Right lobe of liver (tissue), 6 donors: ENCODE measurements at regions not wholly inside any gene's neighbourhood (a gene's known extent, or its start where the extent isn't known, plus 50 kb on each side); places are given as distances from the start of the nearest gene placed in this dataset.
A peak's percentile ranks its signal among the peaks of the same experiment; 100 is the strongest.

Experiments used
- ATAC-seq, 4 donors: fragments of 200-7000 bp; cut with Tn5 transposase; one replicate each; pipeline ENCODE4 v1.9.1; 2020; ENCODE audit warnings: mild to moderate bottlenecking in 4 of 4, moderate library complexity in 4 of 4
- DNase-seq, 3 donors: peaks; one replicate each; pipeline ENCODE4 v3.0.0-alpha.2; 2020
- H3K27ac ChIP-seq, 3 donors: fragments of 200-600 bp; one replicate each; pipeline ENCODE4 v1.8.0; 2022
- H3K27me3 ChIP-seq, 2 donors: fragments of 200-600 bp; one replicate each; pipeline ENCODE4 v1.8.0; 2022
- H3K36me3 ChIP-seq, 4 donors: fragments of 200-600 bp; sonication (generic) in 1 of 4; one replicate each; pipeline versions ENCODE4 v1.5.1 to v1.8.0; 2017 to 2022; ENCODE audit warnings: control low read depth in 1 of 4
- H3K4me1 ChIP-seq, 4 donors: fragments of 200-600 bp; sonication (generic) in 1 of 4; one replicate each; pipeline versions ENCODE4 v1.5.1 to v1.8.0; 2017 to 2022; ENCODE audit warnings: control low read depth in 1 of 4
- H3K4me3 ChIP-seq, 3 donors: fragments of 200-600 bp; one replicate each; pipeline ENCODE4 v1.8.0; 2022
- H3K9me3 ChIP-seq, 4 donors: fragments of 200-600 bp; sonication (generic) in 1 of 4; one replicate each; pipeline versions ENCODE4 v1.5.1 to v1.8.0; 2017 to 2022; ENCODE audit warnings: control low read depth in 1 of 4
- CTCF ChIP-seq, 4 donors: fragments of 200-600 bp in 3 of 4; fragments of 450-650 bp in 1 of 4; IDR thresholded peaks; one replicate each; pipeline versions ENCODE4 v1.5.1 to v1.8.0; 2016 to 2022; ENCODE audit warnings: antibody characterized with exemption in 4 of 4, mild to moderate bottlenecking in 2 of 4
- POLR2A ChIP-seq: fragments of 450-650 bp; IDR thresholded peaks from one replicate; pipeline ENCODE4 v1.6.1; 2017; ENCODE audit warnings: antibody characterized with exemption, mild to moderate bottlenecking
- WGBS: methylation state at CpG from one replicate; pipeline ENCODE4 v1.1.6; 2018; ENCODE audit warnings: low coverage, low lambda C conversion rate; ENCODE audit not compliant: insufficient coverage; ENCODE audit errors: missing lambda C conversion rate; 5-methylcytosine and 5-hydroxymethylcytosine counted together
- intact Hi-C, 2 donors: fragments of 100-400 bp; cut with DNase I; formaldehyde crosslinking; loops; one replicate each; pipeline versions ENCODE4 v1.11.2 to v1.14.1; 2022
- donor health status: DM: no; HTN: yes; CAD: no.
- donor health status: DM: no; HTN: no; CAD: no.
- donor health status: DM: no; HTN: no; CAD: no.
- donor health status: DM: no; HTN: yes; CAD: no.
- donor health status: DM: no; HTN: yes; CAD: no.

- no peak for DNase-seq
- Histone ChIP-seq H3K4me3 (no peak overlapping the region), H3K4me1 (no peaks in the 10 kb centered on the region), H3K27me3 (no peaks in the 10 kb centered on the region), H3K36me3 (no peaks in the 10 kb centered on the region), H3K27ac (no peak overlapping the region), H3K9me3 (no peaks in the 10 kb centered on the region)
- TF ChIP-seq CTCF (IDR thresholded peaks at IDR 0.05) (no peak), POLR2A (no peak)
- intact Hi-C loops = no loop called here
- ATAC-seq = no peak
- WGBS = 49% methylated on average over 2 of the region's 2 CpGs
Measured at GRCh38 chr17:34436607-34437006, 73.6 kb upstream of the CCL1 start.

DNA sequence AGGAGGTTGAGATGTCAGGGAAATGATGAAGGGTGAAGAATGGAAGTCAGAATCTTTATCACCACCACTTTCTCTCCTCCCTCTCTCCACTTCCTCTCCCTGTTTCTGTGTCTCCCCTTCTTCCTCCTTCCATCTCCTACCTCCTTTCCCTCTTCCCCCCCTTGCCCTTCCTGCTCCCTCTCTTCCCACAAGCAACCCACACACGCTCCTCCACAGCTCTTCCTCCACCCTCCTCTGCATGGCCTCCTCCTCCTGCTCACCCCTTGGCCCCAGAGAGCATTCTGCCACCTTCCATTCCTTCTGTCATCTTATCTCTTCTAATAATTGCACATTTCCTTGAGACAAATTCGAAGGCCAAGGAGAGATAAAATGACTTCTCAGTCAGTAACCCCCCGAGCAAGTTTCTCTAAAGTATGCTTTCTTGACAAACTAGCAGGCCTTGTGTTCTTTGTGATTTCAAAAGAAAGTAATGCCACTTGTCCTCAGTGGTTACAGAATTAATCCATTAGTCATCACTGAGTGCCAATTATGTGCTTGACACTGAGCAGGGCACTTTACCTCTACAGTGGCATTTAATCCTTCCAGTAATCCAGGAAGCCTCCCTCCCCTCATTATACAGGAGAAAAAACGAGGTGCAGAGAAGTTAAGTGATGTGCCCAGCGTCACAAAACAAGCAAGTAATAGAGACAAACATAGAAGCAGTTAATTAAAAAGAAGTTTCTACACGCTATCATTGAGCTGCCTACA is 72.3 kb upstream of the CCL1 start:
- DNase-seq (no peak), ATAC-seq (no peak)
- no peaks in the 10 kb centered on the region for H3K27me3 ChIP-seq
- H3K36me3 ChIP-seq = no peaks in the 10 kb centered on the region
- TF ChIP-seq CTCF (IDR thresholded peaks at IDR 0.05) (no peak), POLR2A (no peak)
- no peaks in the 10 kb centered on the region for H3K4me1 ChIP-seq
- H3K4me3 ChIP-seq = no peak overlapping the region
- 40% methylated on average over 6 of the region's 6 CpGs for WGBS
- H3K27ac ChIP-seq = no peak overlapping the region
- no peaks in the 10 kb centered on the region for H3K9me3 ChIP-seq
- intact Hi-C loops = no loop called here

GRCh38 chr17:34434052-34434451 is 71.0 kb upstream of the CCL1 start:
- Histone ChIP-seq H3K27me3 (no peaks in the 10 kb centered on the region), H3K27ac (no peak overlapping the region), H3K4me3 (no peak overlapping the region), H3K36me3 (no peaks in the 10 kb centered on the region), H3K9me3 (no peaks in the 10 kb centered on the region), H3K4me1 (no peaks in the 10 kb centered on the region)
- no peak for DNase-seq
- TF ChIP-seq CTCF (IDR thresholded peaks at IDR 0.05) = no peak
- TF ChIP-seq POLR2A = no peak
- 11% methylated on average over 3 of the region's 4 CpGs for WGBS
- peak; percentile 42 to 76 (median 66) for ATAC-seq
- intact Hi-C loops = no loop called here

- no peak overlapping the region for H3K27ac ChIP-seq
- no peaks in the 10 kb centered on the region for H3K27me3 ChIP-seq
- intact Hi-C loops = loop anchor here (10.0 kb wide), 2 partner anchors 210 to 700 kb away; partner anchors contain the start of gene FNDC8 (in 1 of the 2)
- 23% methylated on average over 6 of the region's 14 CpGs for WGBS
- no peaks in the 10 kb centered on the region for H3K36me3 ChIP-seq
- no peaks in the 10 kb centered on the region for H3K4me1 ChIP-seq
- H3K4me3 ChIP-seq = no peak overlapping the region
- TF ChIP-seq CTCF (IDR thresholded peaks at IDR 0.05) (no peak), POLR2A (no peak)
- DNase-seq = no peak
- no peaks in the 10 kb centered on the region for H3K9me3 ChIP-seq
- ATAC-seq = peak in 1 of 4 donors; percentile 19
Measured at GRCh38 chr17:34424814-34425491, 61.9 kb upstream of the CCL1 start.
